ENCODE measurements at regions not wholly inside any gene's neighbourhood (a gene's known extent, or its start where the extent isn't known, plus 50 kb on each side); places are given as distances from the start of the nearest gene placed in this dataset.

GRCh38 chr10:62559481-62560200 lies 185.5 kb downstream of the ZNF365 start:
- TF ChIP-seq CTCF (IDR thresholded peaks at IDR 0.05; ENCODE audit: insufficient read depth, low read depth, low read length): no peak
- no peak overlapping the region for H3K4me3 ChIP-seq (ENCODE audit: low read depth, low read length)
- peak; percentile 38 for DNase-seq (ENCODE audit: low read depth)

GRCh38 chr10:62560201-62560819 lies 186.1 kb downstream of the ZNF365 start:
- no peak overlapping the region for H3K4me3 ChIP-seq (ENCODE audit: low read depth, low read length)
- peak; percentile 89 for DNase-seq (ENCODE audit: low read depth)
- no peak for TF ChIP-seq CTCF (IDR thresholded peaks at IDR 0.05; ENCODE audit: insufficient read depth, low read depth, low read length)

- DNase-seq (ENCODE audit: low read depth): no peak
- no peak for TF ChIP-seq CTCF (IDR thresholded peaks at IDR 0.05; ENCODE audit: insufficient read depth, low read depth, low read length)
- no peak overlapping the region for H3K4me3 ChIP-seq (ENCODE audit: low read depth, low read length)
Observed at GRCh38 chr10:62561151-62561550, 187.0 kb downstream of the ZNF365 start.

- H3K4me3 ChIP-seq (ENCODE audit: low read depth, low read length): no peak overlapping the region
- no peak for TF ChIP-seq CTCF (IDR thresholded peaks at IDR 0.05; ENCODE audit: insufficient read depth, low read depth, low read length)
- no peak for DNase-seq (ENCODE audit: low read depth)
Observed at GRCh38 chr10:62562101-62562500, 187.9 kb downstream of the ZNF365 start.

GRCh38 chr10:62562795-62563194 lies 188.6 kb downstream of the ZNF365 start:
- TF ChIP-seq CTCF (IDR thresholded peaks at IDR 0.05; ENCODE audit: insufficient read depth, low read depth, low read length): no peak
- no peak overlapping the region for H3K4me3 ChIP-seq (ENCODE audit: low read depth, low read length)
- DNase-seq (ENCODE audit: low read depth): no peak

- DNase-seq (ENCODE audit: low read depth): no peak
- no peak overlapping the region for H3K4me3 ChIP-seq (ENCODE audit: low read depth, low read length)
- TF ChIP-seq CTCF (IDR thresholded peaks at IDR 0.05; ENCODE audit: insufficient read depth, low read depth, low read length): no peak
Observed at GRCh38 chr10:62573929-62574328, 199.8 kb downstream of the ZNF365 start.

Data from fibroblast of villous mesenchyme (primary cell).